ENCODE measurements at regions not wholly inside any gene's neighbourhood (a gene's known extent, or its start where the extent isn't known, plus 50 kb on each side); places are given as distances from the start of the nearest gene placed in this dataset.

GRCh38 chr3:14333621-14334020, 68.8 kb upstream of the SLC6A6 start:
- TF ChIP-seq EP300 (IDR thresholded peaks at IDR 0.05), result no peak
- TF ChIP-seq CTCF (IDR thresholded peaks at IDR 0.05), result no peak

Data from ovary (tissue), 3 donors.